Stimulated activated effector memory CD8-positive, alpha-beta T cell treated with anti-CD3 and anti-CD28 coated beads, Interleukin-12 subunit alpha, Interleukin-12 subunit beta, amount 100 ng/mL, for 72 hours (primary cell): ENCODE measurements at regions not wholly inside any gene's neighbourhood (a gene's known extent, or its start where the extent isn't known, plus 50 kb on each side); places are given as distances from the start of the nearest gene placed in this dataset.
"Not testable (repeated sequence)": the region's sequence is repeated elsewhere in the genome, so short reads cannot be mapped to it uniquely, and the experiment has no call there.

Source experiments
- ATAC-seq: fragments of 150-1000 bp; cut with Tn5 transposase; 2 replicates; pipeline ENCODE4 v1.10.0; 2021
- DNase-seq, 2 donors: peaks; one replicate each; pipeline ENCODE4 v3.0.0; 2021 to 2022; ENCODE audit warnings: low spot score in 2 of 2
- H3K27ac Mint-ChIP-seq: one replicate; pipeline ENCODE4 v1.8.0; 2022; ENCODE audit warnings: mild to moderate bottlenecking, mixed read lengths
- H3K36me3 Mint-ChIP-seq: one replicate; pipeline ENCODE4 v1.8.0; 2022; ENCODE audit warnings: mild to moderate bottlenecking, mixed read lengths
- H3K4me1 Mint-ChIP-seq: one replicate; pipeline ENCODE4 v1.8.0; 2022; ENCODE audit warnings: mixed read lengths
- H3K4me3 Mint-ChIP-seq: one replicate; pipeline ENCODE4 v1.8.0; 2022; ENCODE audit warnings: mild to moderate bottlenecking, mixed read lengths
- H3K9me3 Mint-ChIP-seq: one replicate; pipeline ENCODE4 v1.8.0; 2022; ENCODE audit warnings: mixed read lengths

- H3K9me3 Mint-ChIP-seq, ATAC-seq, H3K4me3 Mint-ChIP-seq, DNase-seq, H3K27ac Mint-ChIP-seq, H3K36me3 Mint-ChIP-seq: not testable (repeated sequence)
- peaks cover 20% of the 10 kb centered on the region for H3K4me1 Mint-ChIP-seq
Observed at GRCh38 chr20:48514577-48514976, 313.2 kb downstream of the PREX1 start.

GRCh38 chr20:48512539-48512938, 315.3 kb downstream of the PREX1 start:
- not testable (repeated sequence) for H3K9me3 Mint-ChIP-seq
- peaks cover 20% of the 10 kb centered on the region for H3K4me1 Mint-ChIP-seq

GRCh38 chr20:48505066-48505465, 322.7 kb downstream of the PREX1 start:
- not testable (repeated sequence) for DNase-seq, H3K9me3 Mint-ChIP-seq, H3K4me3 Mint-ChIP-seq, H3K27ac Mint-ChIP-seq, H3K4me1 Mint-ChIP-seq, ATAC-seq, H3K36me3 Mint-ChIP-seq

More at GRCh38 chr20:48512539-48512938, 315.3 kb downstream of the PREX1 start:
- H3K27ac Mint-ChIP-seq, H3K4me3 Mint-ChIP-seq, H3K36me3 Mint-ChIP-seq, DNase-seq, ATAC-seq: not testable (repeated sequence)

GRCh38 chr20:48503166-48503815, 324.5 kb downstream of the PREX1 start:
- ATAC-seq: no peak

GRCh38 chr20:48502758-48503157, 325.0 kb downstream of the PREX1 start:
- Mint-ChIP-seq H3K36me3 (peaks cover 4% of the 10 kb centered on the region), H3K27ac (no peak overlapping the region), H3K4me1 (no peaks in the 10 kb centered on the region), H3K9me3 (no peaks in the 10 kb centered on the region), H3K4me3 (no peak overlapping the region)
- no peak for ATAC-seq
- no peak for DNase-seq

More at GRCh38 chr20:48503166-48503815, 324.5 kb downstream of the PREX1 start:
- Mint-ChIP-seq H3K9me3 (no peaks in the 10 kb centered on the region), H3K27ac (no peak overlapping the region), H3K4me3 (no peak overlapping the region), H3K36me3 (peaks cover 4% of the 10 kb centered on the region), H3K4me1 (no peaks in the 10 kb centered on the region)
- DNase-seq: no peak

GRCh38 chr20:48502016-48502415, 325.8 kb downstream of the PREX1 start:
- Mint-ChIP-seq H3K4me1 (no peaks in the 10 kb centered on the region), H3K36me3 (peaks cover 4% of the 10 kb centered on the region)

GRCh38 chr20:48500900-48501299, 326.9 kb downstream of the PREX1 start:
- not testable (repeated sequence) for H3K9me3 Mint-ChIP-seq, H3K4me3 Mint-ChIP-seq, H3K4me1 Mint-ChIP-seq, DNase-seq, H3K27ac Mint-ChIP-seq, H3K36me3 Mint-ChIP-seq, ATAC-seq

More at GRCh38 chr20:48502016-48502415, 325.8 kb downstream of the PREX1 start:
- Mint-ChIP-seq H3K4me3 (no peak overlapping the region), H3K9me3 (no peaks in the 10 kb centered on the region), H3K27ac (no peak overlapping the region)
- DNase-seq (no peak), ATAC-seq (no peak)

GRCh38 chr20:48498939-48499338, 328.9 kb downstream of the PREX1 start:
- not testable (repeated sequence) for H3K36me3 Mint-ChIP-seq, DNase-seq, H3K27ac Mint-ChIP-seq, H3K4me3 Mint-ChIP-seq, H3K4me1 Mint-ChIP-seq, H3K9me3 Mint-ChIP-seq, ATAC-seq

- H3K4me3 Mint-ChIP-seq, H3K27ac Mint-ChIP-seq, H3K9me3 Mint-ChIP-seq, H3K36me3 Mint-ChIP-seq, DNase-seq, ATAC-seq, H3K4me1 Mint-ChIP-seq: not testable (repeated sequence)
Observed at GRCh38 chr20:48498125-48498524, 329.7 kb downstream of the PREX1 start.

GRCh38 chr20:48493966-48494365, 333.8 kb downstream of the PREX1 start:
- ATAC-seq (no peak), DNase-seq (no peak)
- H3K9me3 Mint-ChIP-seq: no peaks in the 10 kb centered on the region
- no peaks in the 10 kb centered on the region for H3K36me3 Mint-ChIP-seq
- no peak overlapping the region for H3K27ac Mint-ChIP-seq
- no peaks in the 10 kb centered on the region for H3K4me1 Mint-ChIP-seq
- no peak overlapping the region for H3K4me3 Mint-ChIP-seq

GRCh38 chr20:48493331-48493730, 334.5 kb downstream of the PREX1 start:
- H3K27ac Mint-ChIP-seq, H3K4me3 Mint-ChIP-seq, ATAC-seq, DNase-seq, H3K4me1 Mint-ChIP-seq, H3K36me3 Mint-ChIP-seq, H3K9me3 Mint-ChIP-seq: not testable (repeated sequence)

GRCh38 chr20:48492715-48493070, 335.1 kb downstream of the PREX1 start:
- no peaks in the 10 kb centered on the region for H3K36me3 Mint-ChIP-seq
- H3K9me3 Mint-ChIP-seq: no peaks in the 10 kb centered on the region
- no peak overlapping the region for H3K27ac Mint-ChIP-seq
- ATAC-seq (no peak), DNase-seq (no peak)
- H3K4me1 Mint-ChIP-seq: no peaks in the 10 kb centered on the region
- H3K4me3 Mint-ChIP-seq: no peak overlapping the region

- Mint-ChIP-seq H3K9me3 (no peaks in the 10 kb centered on the region), H3K4me3 (no peak overlapping the region), H3K4me1 (no peaks in the 10 kb centered on the region), H3K27ac (no peak overlapping the region), H3K36me3 (no peaks in the 10 kb centered on the region)
- ATAC-seq (no peak), DNase-seq (no peak)
Observed at GRCh38 chr20:48492015-48492714, 335.6 kb downstream of the PREX1 start.

GRCh38 chr20:48490961-48491831, 336.6 kb downstream of the PREX1 start:
- DNase-seq (no peak), ATAC-seq (no peak)
- Mint-ChIP-seq H3K27ac (no peak overlapping the region), H3K4me3 (no peak overlapping the region), H3K4me1 (no peaks in the 10 kb centered on the region), H3K36me3 (no peaks in the 10 kb centered on the region), H3K9me3 (no peaks in the 10 kb centered on the region)

- DNase-seq, H3K9me3 Mint-ChIP-seq, H3K36me3 Mint-ChIP-seq, H3K27ac Mint-ChIP-seq, ATAC-seq, H3K4me3 Mint-ChIP-seq, H3K4me1 Mint-ChIP-seq: not testable (repeated sequence)
Observed at GRCh38 chr20:48490341-48490740, 337.5 kb downstream of the PREX1 start.
